ENCODE measurements at regions not wholly inside any gene's neighbourhood (a gene's known extent, or its start where the extent isn't known, plus 50 kb on each side); places are given as distances from the start of the nearest gene placed in this dataset.

- no peak for TF ChIP-seq CTCF (IDR thresholded peaks at IDR 0.05)
Measured at GRCh38 chr7:94145602-94146001, 141.4 kb upstream of the BET1 start (continued).

GRCh38 chr7:94146408-94146807, 142.3 kb upstream of the BET1 start:
- 0 out of 2 replicates have a peak, but pooled peaks cover 3% of the 10 kb centered on the region for H3K9me2 ChIP-seq
- H3K36me3 ChIP-seq (replicated peaks in 1 of 2; ENCODE audit: control insufficient read depth in 1 of 2, insufficient read depth in 2 of 2, low read length in 1 of 2) = no peaks in the 10 kb centered on the region
- no peaks in the 10 kb centered on the region for H4K20me1 ChIP-seq (ENCODE audit: insufficient read depth)
- WGBS (ENCODE audit: low lambda C conversion rate) = 88% methylated on average over 6 of the region's 6 CpGs
- H3K79me2 ChIP-seq (ENCODE audit: insufficient read depth) = no peaks in the 10 kb centered on the region
- H3K27ac ChIP-seq (ENCODE audit: low read depth in 2 of 2, low read length in 1 of 2) = no peak overlapping the region
- H3K4me2 ChIP-seq = no peak overlapping the region
- POLR2A ChIA-PET = interaction anchor here (1.1 kb wide), 1 partner anchor 13 kb away, joined by 5 read pairs; no protein-coding TSS in a partner anchor
- no peaks in the 10 kb centered on the region for H3K27me3 ChIP-seq (ENCODE audit: insufficient read depth)
- no peaks in the 10 kb centered on the region for H3K9me3 ChIP-seq
- DNase-seq = no peak
- TF ChIP-seq CHD2 (IDR thresholded peaks at IDR 0.05; ENCODE audit: low read length, partially characterized antibody) (no peak), MEF2A (IDR thresholded peaks at IDR 0.05; ENCODE audit: borderline replicate concordance, low read depth) (no peak), EZH2phosphoT487 (IDR thresholded peaks at IDR 0.05; ENCODE audit: borderline replicate concordance, low read depth) (no peak), RCOR1 (IDR thresholded peaks at IDR 0.05; ENCODE audit: low read length) (no peak), NRF1 (IDR thresholded peaks at IDR 0.05; ENCODE audit: low read depth, low read length) (no peak), JUND (IDR thresholded peaks at IDR 0.05) (no peak), CTCF (IDR thresholded peaks at IDR 0.05) (no peak), TAF1 (IDR thresholded peaks at IDR 0.05; ENCODE audit: borderline replicate concordance, low read depth, low read length) (no peak), RXRA (IDR thresholded peaks at IDR 0.05; ENCODE audit: borderline replicate concordance, low read depth) (no peak), SMC3 (IDR thresholded peaks at IDR 0.05; ENCODE audit: low read depth, low read length) (no peak), RAD21 (IDR thresholded peaks at IDR 0.05; ENCODE audit: low read length) (no peak), RFX5 (IDR thresholded peaks at IDR 0.05; ENCODE audit: low read length) (no peak), GATA2 (CRISPR knock-in tag; IDR thresholded peaks at IDR 0.05) (no peak), USF1 (IDR thresholded peaks at IDR 0.05; ENCODE audit: borderline replicate concordance, low read depth) (no peak)
- TF ChIP-seq, protein P1, sequence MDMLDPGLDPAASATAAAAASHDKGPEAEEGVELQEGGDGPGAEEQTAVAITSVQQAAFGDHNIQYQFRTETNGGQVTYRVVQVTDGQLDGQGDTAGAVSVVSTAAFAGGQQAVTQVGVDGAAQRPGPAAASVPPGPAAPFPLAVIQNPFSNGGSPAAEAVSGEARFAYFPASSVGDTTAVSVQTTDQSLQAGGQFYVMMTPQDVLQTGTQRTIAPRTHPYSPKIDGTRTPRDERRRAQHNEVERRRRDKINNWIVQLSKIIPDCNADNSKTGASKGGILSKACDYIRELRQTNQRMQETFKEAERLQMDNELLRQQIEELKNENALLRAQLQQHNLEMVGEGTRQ (IDR thresholded peaks at IDR 0.05; ENCODE audit: borderline replicate concordance, low read depth, low read length) = no peak
- TF ChIP-seq, protein P2, sequence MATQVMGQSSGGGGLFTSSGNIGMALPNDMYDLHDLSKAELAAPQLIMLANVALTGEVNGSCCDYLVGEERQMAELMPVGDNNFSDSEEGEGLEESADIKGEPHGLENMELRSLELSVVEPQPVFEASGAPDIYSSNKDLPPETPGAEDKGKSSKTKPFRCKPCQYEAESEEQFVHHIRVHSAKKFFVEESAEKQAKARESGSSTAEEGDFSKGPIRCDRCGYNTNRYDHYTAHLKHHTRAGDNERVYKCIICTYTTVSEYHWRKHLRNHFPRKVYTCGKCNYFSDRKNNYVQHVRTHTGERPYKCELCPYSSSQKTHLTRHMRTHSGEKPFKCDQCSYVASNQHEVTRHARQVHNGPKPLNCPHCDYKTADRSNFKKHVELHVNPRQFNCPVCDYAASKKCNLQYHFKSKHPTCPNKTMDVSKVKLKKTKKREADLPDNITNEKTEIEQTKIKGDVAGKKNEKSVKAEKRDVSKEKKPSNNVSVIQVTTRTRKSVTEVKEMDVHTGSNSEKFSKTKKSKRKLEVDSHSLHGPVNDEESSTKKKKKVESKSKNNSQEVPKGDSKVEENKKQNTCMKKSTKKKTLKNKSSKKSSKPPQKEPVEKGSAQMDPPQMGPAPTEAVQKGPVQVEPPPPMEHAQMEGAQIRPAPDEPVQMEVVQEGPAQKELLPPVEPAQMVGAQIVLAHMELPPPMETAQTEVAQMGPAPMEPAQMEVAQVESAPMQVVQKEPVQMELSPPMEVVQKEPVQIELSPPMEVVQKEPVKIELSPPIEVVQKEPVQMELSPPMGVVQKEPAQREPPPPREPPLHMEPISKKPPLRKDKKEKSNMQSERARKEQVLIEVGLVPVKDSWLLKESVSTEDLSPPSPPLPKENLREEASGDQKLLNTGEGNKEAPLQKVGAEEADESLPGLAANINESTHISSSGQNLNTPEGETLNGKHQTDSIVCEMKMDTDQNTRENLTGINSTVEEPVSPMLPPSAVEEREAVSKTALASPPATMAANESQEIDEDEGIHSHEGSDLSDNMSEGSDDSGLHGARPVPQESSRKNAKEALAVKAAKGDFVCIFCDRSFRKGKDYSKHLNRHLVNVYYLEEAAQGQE (IDR thresholded peaks at IDR 0.05; ENCODE audit: low read depth, low read length) = no peak
- H3K9ac ChIP-seq = no peak overlapping the region
- no peaks in the 10 kb centered on the region for H3F3A ChIP-seq (replicated peaks; ENCODE audit: insufficient read depth)
- CTCF ChIA-PET = interaction anchor here (0.9 kb wide), 1 partner anchor 30 kb away, joined by 3 read pairs; no protein-coding TSS in a partner anchor
- no peak overlapping the region for H2AFZ ChIP-seq (ENCODE audit: low read depth)
- no peak overlapping the region for H3K4me3 ChIP-seq (ENCODE audit: low read depth in 2 of 2, low read length in 1 of 2)
- no peaks in the 10 kb centered on the region; a peak in 1 of 4 replicates for H3K4me1 ChIP-seq (ENCODE audit: control insufficient read depth in 1 of 2, insufficient read depth in 2 of 2, low read depth in 1 of 2, low read length in 1 of 2)

All from SK-N-SH (cell line).